OCI-LY1 (cell line): ENCODE measurements at regions not wholly inside any gene's neighbourhood (a gene's known extent, or its start where the extent isn't known, plus 50 kb on each side); places are given as distances from the start of the nearest gene placed in this dataset.

ENCODE experiments used
- H2AFZ ChIP-seq: fragments of 200-600 bp; sonication (generic), shearing (Covaris generic); 2 replicates; pipeline ENCODE4 v1.6.0; 2014; ENCODE audit warnings: antibody characterized with exemption, mild to moderate bottlenecking, low read length
- H3F3A ChIP-seq: fragments of 200-600 bp; sonication (generic), shearing (Covaris generic); 2 replicates; pipeline ENCODE4 v1.6.0; 2014; ENCODE audit warnings: mild to moderate bottlenecking, antibody characterized with exemption, low read length, moderate library complexity; ENCODE audit not compliant: insufficient read depth
- H3K27ac ChIP-seq: fragments of 200-600 bp; sonication (generic); 2 replicates; pipeline ENCODE4 v1.5.1; 2014; ENCODE audit warnings: low read length, mixed run types, mild to moderate bottlenecking, low read depth; ENCODE audit not compliant: poor library complexity, severe bottlenecking
- H3K27me3 ChIP-seq: fragments of 200-600 bp; sonication (generic); 2 replicates; pipeline ENCODE4 v1.6.0; 2014; ENCODE audit warnings: antibody characterized with exemption, mild to moderate bottlenecking, low read length, moderate library complexity; ENCODE audit not compliant: insufficient read depth
- H3K36me3 ChIP-seq: fragments of 200-600 bp; sonication (generic); 2 replicates; pipeline ENCODE4 v1.6.1; 2014; ENCODE audit warnings: mild to moderate bottlenecking, antibody characterized with exemption, low read length, moderate library complexity, mixed read lengths; ENCODE audit not compliant: insufficient read depth
- H3K4me1 ChIP-seq: fragments of 200-600 bp; sonication (generic); 2 replicates; pipeline ENCODE4 v1.5.1; 2014; ENCODE audit warnings: mild to moderate bottlenecking, low read length, moderate library complexity; ENCODE audit not compliant: insufficient read depth, severe bottlenecking
- H3K4me2 ChIP-seq: fragments of 200-600 bp; sonication (generic), shearing (Covaris generic); 2 replicates; pipeline ENCODE4 v1.6.1; 2014; ENCODE audit warnings: low read length
- H3K4me3 ChIP-seq: fragments of 200-600 bp; sonication (generic); 2 replicates; pipeline ENCODE4 v1.5.1; 2014; ENCODE audit warnings: low read length, low read depth, mild to moderate bottlenecking, mixed read lengths; ENCODE audit not compliant: poor library complexity, severe bottlenecking
- H3K79me2 ChIP-seq: fragments of 200-600 bp; shearing (Covaris generic); 2 replicates; pipeline ENCODE4 v1.6.1; 2016; ENCODE audit warnings: mixed run types, low read length, mixed read lengths; ENCODE audit not compliant: insufficient read depth
- H3K9ac ChIP-seq: fragments of 200-600 bp; sonication (generic), shearing (Covaris generic); 2 replicates; pipeline ENCODE4 v1.6.1; 2014; ENCODE audit warnings: mild to moderate bottlenecking, low read length, mixed read lengths
- H3K9me2 ChIP-seq: fragments of 200-600 bp; sonication (generic), shearing (Covaris generic); 2 replicates; pipeline ENCODE4 v1.6.1; 2014; ENCODE audit warnings: low read depth, mild to moderate bottlenecking, low read length, mixed read lengths
- H3K9me3 ChIP-seq: fragments of 200-600 bp; shearing (Covaris generic); 2 replicates; pipeline ENCODE4 v1.6.1; 2014; ENCODE audit warnings: low read length, mixed read lengths
- H4K20me1 ChIP-seq: fragments of 200-600 bp; sonication (generic), shearing (Covaris generic); 2 replicates; pipeline ENCODE4 v1.6.0; 2016; ENCODE audit warnings: mild to moderate bottlenecking, low read length; ENCODE audit not compliant: insufficient read depth
- CTCF ChIP-seq: fragments of 200-600 bp; sonication (generic), shearing (Covaris generic); IDR thresholded peaks from 2 replicates; pipeline ENCODE4 v1.5.1; 2017; ENCODE audit warnings: mild to moderate bottlenecking, antibody characterized with exemption, low read length, moderate library complexity, mixed read lengths
- EZH2 ChIP-seq: fragments of 200-600 bp; sonication (generic), shearing (Covaris generic); IDR thresholded peaks from 2 replicates; pipeline ENCODE4 v1.8.0; 2017; ENCODE audit warnings: borderline replicate concordance, mixed run types, mild to moderate bottlenecking, antibody characterized with exemption, low read length, moderate library complexity, mixed read lengths

- Histone ChIP-seq H4K20me1 (no peaks in the 10 kb centered on the region), H3K9me3 (no peaks in the 10 kb centered on the region), H3K4me2 (no peak overlapping the region), H3K9me2 (no peaks in the 10 kb centered on the region), H3K27me3 (0 out of 2 replicates have a peak, but pooled peaks cover 1% of the 10 kb centered on the region), H2AFZ (no peak overlapping the region), H3K79me2 (no peaks in the 10 kb centered on the region), H3K36me3 (no peaks in the 10 kb centered on the region), H3K27ac (no peak overlapping the region), H3K4me1 (no peaks in the 10 kb centered on the region), H3K4me3 (no peak overlapping the region), H3K9ac (no peak overlapping the region), H3F3A (no peaks in the 10 kb centered on the region)
- no peak for TF ChIP-seq EZH2
- no peak for TF ChIP-seq CTCF
Measured at GRCh38 chr18:76145521-76146376, 349.3 kb downstream of the ZNF516 start.

- Histone ChIP-seq H3K4me1 (no peaks in the 10 kb centered on the region), H2AFZ (no peak overlapping the region), H3K4me3 (no peak overlapping the region), H3K4me2 (no peak overlapping the region), H3F3A (no peaks in the 10 kb centered on the region), H3K9me2 (no peaks in the 10 kb centered on the region), H3K27ac (no peak overlapping the region), H3K79me2 (no peaks in the 10 kb centered on the region), H3K9ac (no peak overlapping the region), H3K36me3 (no peaks in the 10 kb centered on the region), H3K9me3 (no peaks in the 10 kb centered on the region), H3K27me3 (no peaks in the 10 kb centered on the region), H4K20me1 (no peaks in the 10 kb centered on the region)
- TF ChIP-seq EZH2 (no peak), CTCF (no peak)
Measured at GRCh38 chr18:76144844-76145243, 350.2 kb downstream of the ZNF516 start.

DNA sequence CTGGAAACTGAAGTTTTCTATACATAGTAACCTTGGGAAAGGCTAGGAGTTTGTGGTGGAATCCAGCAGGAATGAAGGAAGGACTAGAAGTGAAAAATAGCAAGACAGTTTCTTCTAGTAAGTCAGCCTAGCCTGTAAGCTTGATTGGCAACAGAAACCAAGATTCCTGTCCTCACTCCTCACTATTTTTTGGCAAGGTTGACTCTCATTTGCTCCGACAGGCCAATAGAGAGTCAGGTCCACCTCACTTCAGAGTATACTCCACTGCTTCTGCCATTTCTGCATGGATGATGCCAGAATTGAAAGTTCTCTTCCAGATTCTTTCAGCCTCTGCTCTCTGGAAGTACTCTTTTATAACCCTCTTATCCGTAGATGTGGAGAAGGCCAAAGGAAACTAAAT lies 352.4 kb downstream of the ZNF516 start:
- no peaks in the 10 kb centered on the region for H3K27me3 ChIP-seq
- no peaks in the 10 kb centered on the region for H3K79me2 ChIP-seq
- TF ChIP-seq EZH2: no peak
- no peak for TF ChIP-seq CTCF
- H3K4me2 ChIP-seq: no peak overlapping the region
- H3K4me3 ChIP-seq: no peak overlapping the region
- H3K9me3 ChIP-seq: no peaks in the 10 kb centered on the region
- no peaks in the 10 kb centered on the region for H3K36me3 ChIP-seq
- H3F3A ChIP-seq: no peaks in the 10 kb centered on the region
- H3K9me2 ChIP-seq: no peaks in the 10 kb centered on the region
- H2AFZ ChIP-seq: no peak overlapping the region
- H3K4me1 ChIP-seq: no peaks in the 10 kb centered on the region
- H3K9ac ChIP-seq: no peak overlapping the region
- H3K27ac ChIP-seq: no peak overlapping the region
- no peaks in the 10 kb centered on the region for H4K20me1 ChIP-seq
